Ascending aorta (tissue), 2 donors: ENCODE measurements at regions not wholly inside any gene's neighbourhood (a gene's known extent, or its start where the extent isn't known, plus 50 kb on each side); places are given as distances from the start of the nearest gene placed in this dataset.

Source experiments
- DNase-seq, 2 donors: peaks; one replicate each; pipeline ENCODE4 v3.0.0-alpha.2; 2019; ENCODE audit warnings: low spot score in 2 of 2
- H3K27ac ChIP-seq, 2 donors: fragments of 200-600 bp; sonication (generic); one replicate each; pipeline ENCODE4 v1.5.1; 2016 to 2017; ENCODE audit warnings: mild to moderate bottlenecking in 1 of 2
- H3K27me3 ChIP-seq: fragments of 200-600 bp; sonication (generic); one replicate; pipeline ENCODE4 v1.5.1; 2017
- H3K36me3 ChIP-seq, 2 donors: fragments of 200-600 bp; sonication (generic); one replicate each; pipeline ENCODE4 v1.5.1; 2016
- H3K4me1 ChIP-seq, 2 donors: fragments of 200-600 bp; sonication (generic); one replicate each; pipeline ENCODE4 v1.5.1; 2016 to 2017; ENCODE audit warnings: mild to moderate bottlenecking in 1 of 2
- H3K4me3 ChIP-seq, 2 donors: fragments of 200-600 bp; sonication (generic); one replicate each; pipeline ENCODE4 v1.5.1; 2016 to 2017; ENCODE audit warnings: mild to moderate bottlenecking in 1 of 2
- H3K9me3 ChIP-seq, 2 donors: fragments of 200-600 bp; sonication (generic); one replicate each; pipeline ENCODE4 v1.5.1; 2016
- intact Hi-C: fragments of 100-400 bp; cut with DNase I; formaldehyde crosslinking; loops from one replicate; pipeline ENCODE4 v1.15.1; 2023
- TF ChIP-seq, protein P1 (sequence below), 3 experiments: fragments of 200-600 bp in 2 of 3; fragments of 450-650 bp in 1 of 3; sonication (generic) in 2 of 3; IDR thresholded peaks; one replicate each; pipeline ENCODE4 v1.5.1; 2016 to 2019; ENCODE audit warnings: antibody characterized with exemption in 3 of 3, mild to moderate bottlenecking in 1 of 3, moderate library complexity in 1 of 3

DNA sequence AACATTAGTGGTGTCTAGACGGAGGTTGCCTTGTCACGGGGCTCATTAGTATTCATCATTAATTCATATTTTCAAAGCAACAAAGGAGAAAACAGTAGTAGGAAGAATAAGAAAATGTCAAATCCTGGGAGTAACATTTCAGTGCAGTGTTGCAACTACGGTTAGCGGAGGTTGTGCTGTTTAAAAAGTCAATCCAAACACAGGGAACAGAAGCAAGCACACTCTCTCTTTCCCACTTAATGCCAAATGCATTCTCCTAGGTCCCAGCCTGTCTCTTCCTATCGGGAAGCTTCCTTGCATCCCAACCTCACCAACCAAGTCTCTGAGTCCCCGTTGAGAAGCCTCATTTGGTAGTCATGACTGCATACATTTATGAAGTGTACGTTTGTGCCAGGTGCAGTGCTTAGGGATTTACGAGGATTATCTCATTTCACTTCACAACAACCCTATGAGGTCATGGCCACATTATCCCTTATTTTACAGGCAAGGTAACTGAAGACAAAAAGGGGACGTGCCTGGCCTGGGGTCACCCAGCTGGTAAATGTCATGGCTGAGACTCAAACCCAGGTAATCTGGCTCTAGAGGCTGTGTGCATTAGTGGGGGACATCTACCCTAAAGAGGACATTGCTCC is 283.6 kb upstream of the SALL1 start:
- intact Hi-C loops: no loop called here
- no peak overlapping the region for H3K27ac ChIP-seq
- TF ChIP-seq, protein P1, sequence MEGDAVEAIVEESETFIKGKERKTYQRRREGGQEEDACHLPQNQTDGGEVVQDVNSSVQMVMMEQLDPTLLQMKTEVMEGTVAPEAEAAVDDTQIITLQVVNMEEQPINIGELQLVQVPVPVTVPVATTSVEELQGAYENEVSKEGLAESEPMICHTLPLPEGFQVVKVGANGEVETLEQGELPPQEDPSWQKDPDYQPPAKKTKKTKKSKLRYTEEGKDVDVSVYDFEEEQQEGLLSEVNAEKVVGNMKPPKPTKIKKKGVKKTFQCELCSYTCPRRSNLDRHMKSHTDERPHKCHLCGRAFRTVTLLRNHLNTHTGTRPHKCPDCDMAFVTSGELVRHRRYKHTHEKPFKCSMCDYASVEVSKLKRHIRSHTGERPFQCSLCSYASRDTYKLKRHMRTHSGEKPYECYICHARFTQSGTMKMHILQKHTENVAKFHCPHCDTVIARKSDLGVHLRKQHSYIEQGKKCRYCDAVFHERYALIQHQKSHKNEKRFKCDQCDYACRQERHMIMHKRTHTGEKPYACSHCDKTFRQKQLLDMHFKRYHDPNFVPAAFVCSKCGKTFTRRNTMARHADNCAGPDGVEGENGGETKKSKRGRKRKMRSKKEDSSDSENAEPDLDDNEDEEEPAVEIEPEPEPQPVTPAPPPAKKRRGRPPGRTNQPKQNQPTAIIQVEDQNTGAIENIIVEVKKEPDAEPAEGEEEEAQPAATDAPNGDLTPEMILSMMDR (IDR thresholded peaks at IDR 0.05): no peak
- DNase-seq: no peak
- no peaks in the 10 kb centered on the region for H3K36me3 ChIP-seq
- no peaks in the 10 kb centered on the region for H3K27me3 ChIP-seq
- H3K9me3 ChIP-seq: no peaks in the 10 kb centered on the region
- H3K4me1 ChIP-seq: no peaks in the 10 kb centered on the region
- H3K4me3 ChIP-seq: no peak overlapping the region

DNA sequence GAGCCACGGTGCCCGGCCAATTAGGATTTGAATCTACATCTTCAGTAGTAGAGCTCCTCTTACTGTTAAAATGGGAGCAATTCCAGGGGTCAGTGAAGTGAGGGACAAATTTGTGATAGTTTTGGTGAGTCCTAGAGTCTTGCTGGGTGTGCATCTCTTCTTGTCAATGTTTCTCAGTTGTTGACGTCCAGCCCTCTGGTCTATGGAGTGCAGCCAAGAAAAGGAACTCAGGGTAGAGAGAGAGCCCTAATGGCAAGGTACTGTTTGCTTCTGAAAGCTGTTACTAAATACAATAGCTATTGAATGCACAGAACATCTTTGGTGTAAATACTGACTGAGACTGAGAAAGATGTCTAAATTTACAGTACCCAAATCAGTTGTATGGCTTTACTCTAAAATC is 282.5 kb upstream of the SALL1 start:
- TF ChIP-seq, protein P1 (IDR thresholded peaks at IDR 0.05): no peak
- DNase-seq: no peak
- intact Hi-C loops: no loop called here
- H3K36me3 ChIP-seq: no peaks in the 10 kb centered on the region
- H3K4me1 ChIP-seq: no peaks in the 10 kb centered on the region
- H3K9me3 ChIP-seq: no peaks in the 10 kb centered on the region
- no peaks in the 10 kb centered on the region for H3K27me3 ChIP-seq
- H3K27ac ChIP-seq: no peak overlapping the region
- H3K4me3 ChIP-seq: no peak overlapping the region

DNA sequence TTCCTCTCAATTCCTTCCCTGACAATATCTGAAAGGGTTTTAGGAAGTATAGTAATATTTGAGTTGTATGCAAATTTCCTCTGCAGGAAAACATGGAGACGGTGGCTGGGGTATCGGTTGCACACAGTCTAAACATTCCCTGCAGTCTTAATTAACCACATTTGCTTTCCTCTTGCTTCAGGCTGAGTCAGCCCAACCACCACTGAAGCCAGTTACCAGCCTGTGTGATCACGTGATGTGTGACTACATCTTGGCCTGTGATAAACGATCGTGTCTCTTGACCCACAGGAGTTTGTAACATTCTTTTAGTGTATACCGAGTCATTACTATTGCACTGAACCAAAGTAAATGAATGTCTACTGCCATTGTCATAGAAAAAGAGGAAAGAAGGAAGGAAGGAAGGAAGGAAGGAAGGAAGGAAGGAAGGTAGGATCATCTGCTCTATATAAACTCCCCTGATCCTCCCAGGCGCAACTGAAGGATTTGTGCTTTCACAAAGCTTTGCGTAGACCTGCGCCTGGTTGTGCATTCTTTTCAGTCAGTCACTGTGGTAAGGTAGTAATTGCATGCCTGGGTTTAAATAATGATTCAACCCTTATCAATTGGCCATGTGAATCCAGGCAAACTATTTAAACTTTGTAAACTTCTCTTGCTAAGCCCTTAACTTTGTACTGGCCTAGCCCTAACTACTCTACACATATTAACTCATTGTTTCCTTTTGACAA is 280.6 kb upstream of the SALL1 start:
- TF ChIP-seq, protein P1 (IDR thresholded peaks at IDR 0.05): no peak
- no peaks in the 10 kb centered on the region for H3K9me3 ChIP-seq
- intact Hi-C loops: no loop called here
- no peaks in the 10 kb centered on the region for H3K36me3 ChIP-seq
- no peak for DNase-seq
- H3K27me3 ChIP-seq: no peaks in the 10 kb centered on the region
- no peak overlapping the region for H3K27ac ChIP-seq
- H3K4me1 ChIP-seq: no peaks in the 10 kb centered on the region
- H3K4me3 ChIP-seq: no peak overlapping the region

DNA sequence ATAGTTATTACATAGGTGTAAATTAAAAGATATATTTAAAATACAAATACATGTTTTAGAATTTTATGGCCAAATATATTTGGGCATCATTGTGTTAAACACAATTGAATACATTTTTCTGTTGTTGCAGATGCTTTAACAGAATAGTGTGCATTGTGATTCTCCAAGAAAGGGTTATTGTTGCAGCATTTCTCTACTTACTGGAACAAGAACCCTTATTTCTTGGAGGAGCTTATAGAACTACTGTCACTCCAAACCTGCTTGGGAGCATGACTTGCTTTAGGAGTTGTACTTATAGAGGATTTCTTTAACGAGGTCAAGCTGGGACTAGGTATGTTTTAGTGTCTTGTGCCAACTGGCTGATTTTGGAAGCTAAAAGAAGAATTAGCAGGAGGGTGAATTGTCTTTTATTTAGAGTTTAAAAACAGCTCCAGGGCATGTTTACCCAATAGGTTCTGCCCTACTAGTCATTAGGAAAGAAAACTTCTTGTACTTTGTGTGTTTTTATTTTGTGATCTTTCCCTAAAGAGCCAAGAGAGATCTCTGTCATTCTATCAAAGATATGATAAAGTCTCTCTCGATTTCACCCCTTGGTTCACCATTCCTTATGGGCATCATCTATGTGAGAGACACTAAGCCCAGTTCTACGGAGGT is 279.8 kb upstream of the SALL1 start:
- TF ChIP-seq, protein P1 (IDR thresholded peaks at IDR 0.05): no peak
- no peaks in the 10 kb centered on the region for H3K27me3 ChIP-seq
- H3K4me1 ChIP-seq: no peaks in the 10 kb centered on the region
- no peak overlapping the region for H3K27ac ChIP-seq
- intact Hi-C loops: no loop called here
- H3K9me3 ChIP-seq: no peaks in the 10 kb centered on the region
- H3K36me3 ChIP-seq: no peaks in the 10 kb centered on the region
- no peak for DNase-seq
- H3K4me3 ChIP-seq: no peak overlapping the region

DNA sequence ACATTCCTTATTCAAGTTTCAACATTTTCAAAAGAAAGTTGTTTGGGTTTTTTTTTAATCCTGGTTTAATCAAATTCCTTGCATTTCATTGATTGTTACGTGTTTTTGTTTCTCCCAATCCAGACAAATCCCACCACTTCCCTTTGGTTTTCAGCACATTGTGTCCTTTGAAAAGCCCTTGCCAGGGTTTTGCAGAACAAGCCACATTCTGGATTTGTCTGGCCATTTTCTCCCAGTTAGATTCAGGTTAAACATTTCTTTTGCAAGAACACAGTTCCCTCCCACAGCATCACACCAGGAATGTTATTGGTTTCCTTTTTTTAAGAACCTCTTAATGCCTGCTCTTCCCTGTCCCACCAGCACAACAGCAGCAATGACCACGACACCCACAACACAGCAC is 278.0 kb upstream of the SALL1 start:
- no peaks in the 10 kb centered on the region for H3K9me3 ChIP-seq
- H3K36me3 ChIP-seq: no peaks in the 10 kb centered on the region
- intact Hi-C loops: no loop called here
- no peaks in the 10 kb centered on the region for H3K27me3 ChIP-seq
- TF ChIP-seq, protein P1 (IDR thresholded peaks at IDR 0.05): no peak
- H3K4me1 ChIP-seq: no peaks in the 10 kb centered on the region
- DNase-seq: no peak
- no peak overlapping the region for H3K4me3 ChIP-seq
- no peak overlapping the region for H3K27ac ChIP-seq
